ENCODE measurements at regions not wholly inside any gene's neighbourhood (a gene's known extent, or its start where the extent isn't known, plus 50 kb on each side); places are given as distances from the start of the nearest gene placed in this dataset.

DNA sequence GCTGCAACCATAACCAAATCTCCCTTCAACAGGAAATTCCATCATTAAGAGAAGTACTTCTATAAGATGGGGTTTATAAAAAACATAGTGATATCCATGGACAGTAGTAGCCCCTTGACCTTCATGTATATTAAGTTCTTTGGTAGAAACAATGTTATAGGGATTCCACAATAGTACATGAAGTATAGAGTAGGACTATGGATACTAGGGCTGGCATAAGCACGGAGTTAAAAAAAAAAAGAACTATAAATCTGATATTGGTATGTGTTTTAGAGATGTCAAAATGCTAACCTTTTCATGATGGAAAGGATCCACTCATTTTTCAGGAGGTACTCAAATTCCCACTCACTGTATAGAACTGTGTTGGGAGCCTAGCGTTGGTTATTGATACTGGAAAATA lies 337.6 kb downstream of the FGF10 start:
- WGBS (ENCODE audit: extremely low coverage, insufficient read length, low lambda C conversion rate), result no CpG with 5 or more reads among the region's 2 CpGs
- H3K4me1 Mint-ChIP-seq, result peaks cover 16 to 24% of the 10 kb centered on the region in 2 experiments
- Histone ChIP-seq H4K5ac (ENCODE audit: insufficient read length, low read depth, low read length) (no peak overlapping the region), H3K18ac (ENCODE audit: insufficient read length, low read depth, low read length) (no peak overlapping the region), H3K4me2 (ENCODE audit: insufficient read depth, insufficient read length, low read length) (no peak overlapping the region), H2BK15ac (ENCODE audit: low read depth, low read length) (no peak overlapping the region), H4K91ac (ENCODE audit: insufficient read length, low read depth, low read length) (no peak overlapping the region), H4K8ac (replicated peaks; ENCODE audit: insufficient read length, low read depth, low read length) (no peak overlapping the region), H2BK12ac (ENCODE audit: insufficient read length, low read depth, low read length) (no peak overlapping the region), H2AK5ac (ENCODE audit: insufficient read length, low read length) (no peak overlapping the region), H2AFZ (ENCODE audit: low read length) (no peak overlapping the region), H3K79me2 (ENCODE audit: insufficient read depth, low read length) (no peaks in the 10 kb centered on the region; the same call in 1 of the 2 replicates), H2BK120ac (ENCODE audit: low read depth, low read length, poor library complexity, severe bottlenecking) (no peak overlapping the region), H2BK20ac (ENCODE audit: low read depth, low read length, poor library complexity, severe bottlenecking) (no peak overlapping the region), H3K79me1 (ENCODE audit: insufficient read depth, low read depth, low read length, poor library complexity, severe bottlenecking) (no peaks in the 10 kb centered on the region), H3K14ac (ENCODE audit: insufficient read depth, low read length) (no peak overlapping the region), H4K20me1 (ENCODE audit: control insufficient read depth, insufficient read depth, insufficient read length) (no peaks in the 10 kb centered on the region), H3K27ac (ENCODE audit: insufficient read length, low read depth, low read length) (no peak overlapping the region), H3K9me3 (ENCODE audit: control insufficient read depth, low read depth, low read length) (no peaks in the 10 kb centered on the region), H3K23me2 (ENCODE audit: insufficient read length, low read depth, low read length, poor library complexity, severe bottlenecking) (no peaks in the 10 kb centered on the region), H3K4me1 (ENCODE audit: insufficient read depth, low read length) (peaks cover 4% of the 10 kb centered on the region; the same call in 1 of the 2 replicates), H3K27me3 (ENCODE audit: insufficient read depth, low read length) (no peaks in the 10 kb centered on the region), H3K56ac (ENCODE audit: insufficient read length, low read depth, low read length) (no peak overlapping the region), H3K23ac (ENCODE audit: insufficient read length, low read depth, low read length) (no peak overlapping the region), H3K9ac (ENCODE audit: extremely low read depth, insufficient read length, low read length) (no peak overlapping the region), H3K4ac (ENCODE audit: low read depth, low read length) (no peak overlapping the region), H2BK5ac (ENCODE audit: insufficient read length, low read length) (no peak overlapping the region), H3T11ph (ENCODE audit: low read length) (no peak overlapping the region)
- no peaks in the 10 kb centered on the region for H3K27me3 Mint-ChIP-seq (ENCODE audit: low read depth)
- H3K27ac Mint-ChIP-seq, result no peak overlapping the region
- H3K36me3 Mint-ChIP-seq (ENCODE audit: insufficient read depth in 1 of 3, low read depth in 3 of 3), result no peaks in the 10 kb centered on the region
- H3K9me3 Mint-ChIP-seq, result no peaks in the 10 kb centered on the region; a peak in 1 of 5 replicates
- DNase-seq, result no peak
- H3K4me3 Mint-ChIP-seq, result no peak overlapping the region
- TF ChIP-seq, protein P1, sequence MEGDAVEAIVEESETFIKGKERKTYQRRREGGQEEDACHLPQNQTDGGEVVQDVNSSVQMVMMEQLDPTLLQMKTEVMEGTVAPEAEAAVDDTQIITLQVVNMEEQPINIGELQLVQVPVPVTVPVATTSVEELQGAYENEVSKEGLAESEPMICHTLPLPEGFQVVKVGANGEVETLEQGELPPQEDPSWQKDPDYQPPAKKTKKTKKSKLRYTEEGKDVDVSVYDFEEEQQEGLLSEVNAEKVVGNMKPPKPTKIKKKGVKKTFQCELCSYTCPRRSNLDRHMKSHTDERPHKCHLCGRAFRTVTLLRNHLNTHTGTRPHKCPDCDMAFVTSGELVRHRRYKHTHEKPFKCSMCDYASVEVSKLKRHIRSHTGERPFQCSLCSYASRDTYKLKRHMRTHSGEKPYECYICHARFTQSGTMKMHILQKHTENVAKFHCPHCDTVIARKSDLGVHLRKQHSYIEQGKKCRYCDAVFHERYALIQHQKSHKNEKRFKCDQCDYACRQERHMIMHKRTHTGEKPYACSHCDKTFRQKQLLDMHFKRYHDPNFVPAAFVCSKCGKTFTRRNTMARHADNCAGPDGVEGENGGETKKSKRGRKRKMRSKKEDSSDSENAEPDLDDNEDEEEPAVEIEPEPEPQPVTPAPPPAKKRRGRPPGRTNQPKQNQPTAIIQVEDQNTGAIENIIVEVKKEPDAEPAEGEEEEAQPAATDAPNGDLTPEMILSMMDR (conservative IDR thresholded peaks at IDR 0.05), result no peak

All from H9 (cell line).